SK-N-MC (cell line): ENCODE measurements at regions not wholly inside any gene's neighbourhood (a gene's known extent, or its start where the extent isn't known, plus 50 kb on each side); places are given as distances from the start of the nearest gene placed in this dataset.

ENCODE experiments used
- EZH2 ChIP-seq: fragments of 200-600 bp; sonication (generic); IDR thresholded peaks from one replicate; pipeline ENCODE4 v1.6.1; 2017; ENCODE audit warnings: antibody characterized with exemption
- POLR2AphosphoS5 ChIP-seq: IDR thresholded peaks from 2 replicates; pipeline ENCODE4 v1.6.1; 2012; ENCODE audit warnings: mild to moderate bottlenecking, low read depth, low read length, borderline replicate concordance

DNA sequence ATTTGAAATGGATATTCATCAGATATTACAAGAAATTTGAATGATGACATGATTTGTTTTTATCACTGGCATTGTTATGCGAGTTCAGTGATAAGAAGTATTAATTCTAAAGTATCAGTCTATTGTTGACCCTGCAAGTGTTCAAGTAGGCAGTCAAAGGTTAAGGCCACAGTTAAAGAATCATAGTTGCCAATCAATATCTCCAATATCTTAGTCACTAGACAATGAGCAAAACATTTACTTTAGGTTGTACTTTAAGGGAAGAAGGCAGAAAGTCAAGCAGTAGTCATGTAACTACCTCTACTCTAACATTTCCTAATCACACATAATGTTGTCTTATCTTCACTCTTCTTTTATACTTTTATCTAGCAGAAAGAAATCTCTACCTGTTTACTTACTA is 709.8 kb downstream of the PCDH17 start:
- TF ChIP-seq EZH2 (no peak), POLR2AphosphoS5 (no peak)
